ENCODE measurements at regions not wholly inside any gene's neighbourhood (a gene's known extent, or its start where the extent isn't known, plus 50 kb on each side); places are given as distances from the start of the nearest gene placed in this dataset.

- no peaks in the 10 kb centered on the region for H3K27me3 ChIP-seq (ENCODE audit: control insufficient read depth, insufficient read depth, low read length)
- in situ Hi-C loops (cut with HindIII; ENCODE audit: low pct_unique_long_range_greater_than_20kb, low sequenced_read_pairs), result no loop called here
- H3K4me3 ChIP-seq (ENCODE audit: low read depth in 2 of 2, low read length in 2 of 2), result no peak overlapping the region
- intact Hi-C loops (cut with micrococcal nuclease; ENCODE audit: unreplicated experiment), result no loop called here
- no peak overlapping the region for H3K27ac ChIP-seq (ENCODE audit: low read length)
- H3K4me1 ChIP-seq (ENCODE audit: control insufficient read depth, insufficient read depth, low read length), result no peaks in the 10 kb centered on the region
- POLR2A ChIA-PET, result no interaction called here
- H3K36me3 ChIP-seq (ENCODE audit: control insufficient read depth, insufficient read depth, low read length), result no peaks in the 10 kb centered on the region
- H3K9me3 ChIP-seq (ENCODE audit: control insufficient read depth, insufficient read depth, low read depth, low read length), result no peaks in the 10 kb centered on the region
- no peak for ATAC-seq
- TF ChIP-seq, protein P1, sequence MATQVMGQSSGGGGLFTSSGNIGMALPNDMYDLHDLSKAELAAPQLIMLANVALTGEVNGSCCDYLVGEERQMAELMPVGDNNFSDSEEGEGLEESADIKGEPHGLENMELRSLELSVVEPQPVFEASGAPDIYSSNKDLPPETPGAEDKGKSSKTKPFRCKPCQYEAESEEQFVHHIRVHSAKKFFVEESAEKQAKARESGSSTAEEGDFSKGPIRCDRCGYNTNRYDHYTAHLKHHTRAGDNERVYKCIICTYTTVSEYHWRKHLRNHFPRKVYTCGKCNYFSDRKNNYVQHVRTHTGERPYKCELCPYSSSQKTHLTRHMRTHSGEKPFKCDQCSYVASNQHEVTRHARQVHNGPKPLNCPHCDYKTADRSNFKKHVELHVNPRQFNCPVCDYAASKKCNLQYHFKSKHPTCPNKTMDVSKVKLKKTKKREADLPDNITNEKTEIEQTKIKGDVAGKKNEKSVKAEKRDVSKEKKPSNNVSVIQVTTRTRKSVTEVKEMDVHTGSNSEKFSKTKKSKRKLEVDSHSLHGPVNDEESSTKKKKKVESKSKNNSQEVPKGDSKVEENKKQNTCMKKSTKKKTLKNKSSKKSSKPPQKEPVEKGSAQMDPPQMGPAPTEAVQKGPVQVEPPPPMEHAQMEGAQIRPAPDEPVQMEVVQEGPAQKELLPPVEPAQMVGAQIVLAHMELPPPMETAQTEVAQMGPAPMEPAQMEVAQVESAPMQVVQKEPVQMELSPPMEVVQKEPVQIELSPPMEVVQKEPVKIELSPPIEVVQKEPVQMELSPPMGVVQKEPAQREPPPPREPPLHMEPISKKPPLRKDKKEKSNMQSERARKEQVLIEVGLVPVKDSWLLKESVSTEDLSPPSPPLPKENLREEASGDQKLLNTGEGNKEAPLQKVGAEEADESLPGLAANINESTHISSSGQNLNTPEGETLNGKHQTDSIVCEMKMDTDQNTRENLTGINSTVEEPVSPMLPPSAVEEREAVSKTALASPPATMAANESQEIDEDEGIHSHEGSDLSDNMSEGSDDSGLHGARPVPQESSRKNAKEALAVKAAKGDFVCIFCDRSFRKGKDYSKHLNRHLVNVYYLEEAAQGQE (IDR thresholded peaks at IDR 0.05; ENCODE audit: insufficient read depth in 1 of 2, low read depth in 2 of 2, low read length in 1 of 2), result no peak
- TF ChIP-seq TCF7L2 (IDR thresholded peaks at IDR 0.05; ENCODE audit: low read depth, low read length), result no peak
- no peak for TF ChIP-seq POLR2AphosphoS5 (IDR thresholded peaks at IDR 0.05; ENCODE audit: low read depth, low read length)
- TF ChIP-seq SIN3A (IDR thresholded peaks at IDR 0.05; ENCODE audit: borderline replicate concordance, insufficient read depth, low read depth, low read length), result no peak
- no peak for TF ChIP-seq CTCF (IDR thresholded peaks at IDR 0.05)
- no TSS peak for BruUV-seq (replicated peaks)
- CTCF ChIA-PET, result no interaction called here
- DNase-seq (ENCODE audit: low read depth, low spot score), result no peak
These were observed 202.5 kb upstream of the MON1B start for GRCh38 chr16:76988526-76988925.

DNA sequence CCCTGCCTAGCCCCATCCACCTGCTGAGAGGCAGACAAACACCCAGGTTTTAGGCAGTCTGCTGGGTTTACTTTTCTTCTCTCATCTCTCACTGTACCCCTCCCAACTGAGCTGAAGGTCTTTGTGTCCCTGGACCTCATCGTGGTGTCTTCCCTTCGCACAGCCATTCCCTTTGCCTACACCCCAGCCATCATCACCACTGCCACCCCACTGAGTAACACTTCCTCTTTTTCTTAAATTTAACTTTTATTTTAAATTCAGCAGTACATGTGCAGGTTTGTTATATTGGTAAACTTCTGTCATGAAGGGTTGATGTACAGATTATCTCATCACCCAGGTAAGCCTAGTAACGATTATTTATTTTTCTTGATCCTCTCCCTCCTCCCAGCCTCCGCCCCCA is 188.3 kb upstream of the MON1B start:
- BruUV-seq (replicated peaks), result no TSS peak
- no peaks in the 10 kb centered on the region for H3K9me3 ChIP-seq (ENCODE audit: control insufficient read depth, insufficient read depth, low read depth, low read length)
- in situ Hi-C loops (cut with HindIII; ENCODE audit: low pct_unique_long_range_greater_than_20kb, low sequenced_read_pairs), result no loop called here
- H3K4me1 ChIP-seq (ENCODE audit: control insufficient read depth, insufficient read depth, low read length), result no peaks in the 10 kb centered on the region
- H3K27me3 ChIP-seq (ENCODE audit: control insufficient read depth, insufficient read depth, low read length), result no peaks in the 10 kb centered on the region
- ATAC-seq (no peak), DNase-seq (ENCODE audit: low read depth, low spot score) (no peak)
- no peaks in the 10 kb centered on the region for H3K36me3 ChIP-seq (ENCODE audit: control insufficient read depth, insufficient read depth, low read length)
- H3K27ac ChIP-seq (ENCODE audit: low read length), result no peak overlapping the region
- no peak overlapping the region for H3K4me3 ChIP-seq (ENCODE audit: low read depth in 2 of 2, low read length in 2 of 2)
- TF ChIP-seq TCF7L2 (IDR thresholded peaks at IDR 0.05; ENCODE audit: low read depth, low read length), result no peak
- no peak for TF ChIP-seq CTCF (IDR thresholded peaks at IDR 0.05)
- TF ChIP-seq SIN3A (IDR thresholded peaks at IDR 0.05; ENCODE audit: borderline replicate concordance, insufficient read depth, low read depth, low read length), result no peak
- no peak for TF ChIP-seq POLR2AphosphoS5 (IDR thresholded peaks at IDR 0.05; ENCODE audit: low read depth, low read length)
- TF ChIP-seq, protein P1 (IDR thresholded peaks at IDR 0.05; ENCODE audit: insufficient read depth in 1 of 2, low read depth in 2 of 2, low read length in 1 of 2), result no peak
- intact Hi-C loops (cut with micrococcal nuclease; ENCODE audit: unreplicated experiment), result no loop called here
- CTCF ChIA-PET, result no interaction called here
- POLR2A ChIA-PET, result no interaction called here
